Endothelial cell of umbilical vein (primary cell): ENCODE measurements at regions not wholly inside any gene's neighbourhood (a gene's known extent, or its start where the extent isn't known, plus 50 kb on each side); places are given as distances from the start of the nearest gene placed in this dataset.

ENCODE experiments used
- BruUV-seq: library from RNA; stranded (reverse); fragments of 400-500 nt; replicated peaks from 2 replicates; lab custom pipeline; 2021; lab: Mats Ljungman, UMichigan
- CTCF ChIA-PET: fragments of 300-600, 350-600 bp; sonication (Branson Sonifier 250); formaldehyde crosslinking; loops from one replicate; lab custom pipeline; 2021; ENCODE audit warnings: antibody characterized with exemption, inconsistent platforms; lab: Charles Lee
- POLR2A ChIA-PET: fragments of 300-600, 350-600 bp; sonication (Branson Sonifier 250); formaldehyde crosslinking; loops from one replicate; lab custom pipeline; 2021; ENCODE audit warnings: antibody characterized with exemption, inconsistent platforms; lab: Charles Lee
- DNase-seq: peaks from one replicate; pipeline ENCODE4 v3.0.0-alpha.2; 2011; ENCODE audit warnings: low read depth, low spot score
- FAIRE-seq: peaks from 2 replicates; lab custom pipeline; 2011; peaks lifted over from hg19 to GRCh38; lab: Jason Lieb, UNC
- H2AFZ ChIP-seq: 2 replicates; pipeline ENCODE4 v1.6.0; 2012; ENCODE audit warnings: low read depth, low read length, control low read depth, inconsistent platforms
- H3K27ac ChIP-seq: 2 replicates; pipeline ENCODE4 v1.5.1; 2011; ENCODE audit warnings: low read depth, mild to moderate bottlenecking, control low read depth, low read length, moderate library complexity; ENCODE audit not compliant: insufficient read depth
- H3K27me3 ChIP-seq, 2 experiments: 2 replicates each; pipeline versions ENCODE4 v1.6.0 to v1.6.1; 2011; ENCODE audit warnings: low read length in 2 of 2, mixed read lengths in 1 of 2; ENCODE audit not compliant: control insufficient read depth in 2 of 2, insufficient read depth in 2 of 2
- H3K36me3 ChIP-seq, 2 experiments: 2 replicates in 1 of 2; 3 replicates in 1 of 2; pipeline ENCODE4 v1.5.1; 2011; ENCODE audit warnings: low read length in 2 of 2, mild to moderate bottlenecking in 1 of 2, moderate library complexity in 1 of 2; ENCODE audit not compliant: control insufficient read depth in 2 of 2, insufficient read depth in 2 of 2; ENCODE audit errors: extremely low read depth in 1 of 2
- H3K4me1 ChIP-seq: 3 replicates; pipeline ENCODE4 v1.5.1; 2011; ENCODE audit warnings: mild to moderate bottlenecking, low read length; ENCODE audit not compliant: control insufficient read depth, insufficient read depth; ENCODE audit errors: extremely low read depth
- H3K4me2 ChIP-seq: 2 replicates; pipeline ENCODE4 v1.6.1; 2011; ENCODE audit warnings: low read length, control low read depth, mixed read lengths; ENCODE audit not compliant: insufficient read depth
- H3K4me3 ChIP-seq, 3 experiments: fragments of 200-600 bp in 1 of 3; sonication (generic), shearing (Covaris generic) in 1 of 3; replicated peaks in 1 of 3; 2 replicates each; pipeline ENCODE4 v1.5.1; 2011 to 2016; ENCODE audit warnings: control low read depth in 3 of 3, low read length in 3 of 3, mild to moderate bottlenecking in 2 of 3, inconsistent platforms in 1 of 3, low read depth in 1 of 3, moderate library complexity in 1 of 3; ENCODE audit not compliant: insufficient read depth in 1 of 3
- H3K79me2 ChIP-seq: 2 replicates; pipeline ENCODE4 v1.6.0; 2012; ENCODE audit warnings: low read length, inconsistent platforms; ENCODE audit not compliant: control insufficient read depth, insufficient read depth
- H3K9ac ChIP-seq: replicated peaks from 2 replicates; pipeline ENCODE3; 2011; ENCODE audit warnings: low read length, control low read depth; ENCODE audit not compliant: insufficient read depth; ENCODE audit errors: extremely low read depth
- H3K9me1 ChIP-seq: replicated peaks from 3 replicates; pipeline ENCODE4 v1.6.0; 2011; ENCODE audit warnings: mild to moderate bottlenecking, low read length; ENCODE audit not compliant: control insufficient read depth, insufficient read depth; ENCODE audit errors: extremely low read depth
- H3K9me3 ChIP-seq: replicated peaks from 2 replicates; pipeline ENCODE4 v1.5.1; 2012; ENCODE audit warnings: low read length, inconsistent platforms; ENCODE audit not compliant: control insufficient read depth, insufficient read depth
- H4K20me1 ChIP-seq: replicated peaks from 2 replicates; pipeline ENCODE3; 2011; ENCODE audit warnings: mild to moderate bottlenecking, low read length; ENCODE audit not compliant: control insufficient read depth, insufficient read depth; ENCODE audit errors: extremely low read depth
- CTCF ChIP-seq, 2 donors: IDR thresholded peaks; 1 replicate in 1 of 2; 2 replicates in 1 of 2; pipeline ENCODE4 v1.5.1; 2011; ENCODE audit warnings: low read length in 2 of 2, mild to moderate bottlenecking in 2 of 2, moderate library complexity in 2 of 2, control low read depth in 1 of 2, inconsistent platforms in 1 of 2, low read depth in 1 of 2; ENCODE audit not compliant: insufficient read depth in 1 of 2; ENCODE audit errors: extremely low read depth in 1 of 2
- EZH2 ChIP-seq: IDR thresholded peaks from 2 replicates; pipeline ENCODE4 v1.6.1; 2012; ENCODE audit warnings: borderline replicate concordance, low read depth, mild to moderate bottlenecking, moderate library complexity, low read length, inconsistent platforms; ENCODE audit not compliant: severe bottlenecking
- FOS ChIP-seq: IDR thresholded peaks from 2 replicates; pipeline ENCODE4 v1.6.1; 2011; ENCODE audit warnings: mild to moderate bottlenecking, low read length, moderate library complexity, borderline replicate concordance; ENCODE audit not compliant: insufficient read depth
- GATA2 ChIP-seq: IDR thresholded peaks from 2 replicates; pipeline ENCODE4 v1.7.0; 2011; ENCODE audit warnings: low read depth, mild to moderate bottlenecking, moderate library complexity, mixed read lengths, low read length; ENCODE audit not compliant: insufficient read length, insufficient read depth
- JUN ChIP-seq: IDR thresholded peaks from 2 replicates; pipeline ENCODE4 v1.6.1; 2011; ENCODE audit warnings: borderline replicate concordance, low read depth; ENCODE audit not compliant: insufficient read length, insufficient read depth
- MAX ChIP-seq: IDR thresholded peaks from 2 replicates; pipeline ENCODE4 v1.6.1; 2011; ENCODE audit not compliant: insufficient read depth, insufficient read length
- MYC ChIP-seq: IDR thresholded peaks from one replicate; pipeline ENCODE4 v1.6.1; 2011; ENCODE audit warnings: mild to moderate bottlenecking, low read depth, low read length
- POLR2A ChIP-seq: IDR thresholded peaks from 2 replicates; pipeline ENCODE4 v1.6.1; 2012; ENCODE audit warnings: low read depth, mild to moderate bottlenecking, control low read depth, low read length
- POLR2AphosphoS5 ChIP-seq: IDR thresholded peaks from 2 replicates; pipeline ENCODE4 v1.6.1; 2012; ENCODE audit warnings: low read depth, mild to moderate bottlenecking, control low read depth, low read length, moderate library complexity; ENCODE audit not compliant: insufficient read depth
- dilution Hi-C: fragments of 300-500 bp; cut with MboI; formaldehyde crosslinking; loops from one replicate; pipeline ENCODE4 v1.15.0; 2019; ENCODE audit warnings: low sequenced_read_pairs; ENCODE audit not compliant: extremely low pct_ligation_motif_present
- intact Hi-C: fragments of 100-400 bp; cut with micrococcal nuclease; formaldehyde crosslinking; loops from one replicate; pipeline ENCODE4 v1.10.0; 2022

GRCh38 chr13:77381059-77381458 is 54.2 kb upstream of the MYCBP2 start:
- Histone ChIP-seq H3K9me3 (no peaks in the 10 kb centered on the region), H3K36me3 (no peaks in the 10 kb centered on the region), H3K4me1 (no peaks in the 10 kb centered on the region), H2AFZ (no peak overlapping the region), H3K27ac (no peak overlapping the region), H3K79me2 (no peaks in the 10 kb centered on the region), H3K9me1 (no peaks in the 10 kb centered on the region), H3K4me2 (no peak overlapping the region), H3K9ac (no peak overlapping the region), H4K20me1 (no peaks in the 10 kb centered on the region), H3K4me3 (no peak overlapping the region), H3K27me3 (peaks cover 0 to 6% of the 10 kb centered on the region in 2 experiments)
- ChIA-PET CTCF (no interaction called here), POLR2A (no interaction called here)
- dilution Hi-C loops (no loop called here), intact Hi-C loops (no loop called here)
- no TSS peak for BruUV-seq
- DNase-seq (no peak), FAIRE-seq (no peak)
- TF ChIP-seq GATA2 (no peak), JUN (no peak), EZH2 (no peak), POLR2A (no peak), POLR2AphosphoS5 (no peak), MYC (no peak), MAX (no peak), CTCF (IDR thresholded peaks at IDR 0.05; ENCODE audit: extremely low read depth in 1 of 2, insufficient read depth in 1 of 2, low read depth in 1 of 2, low read length in 2 of 2) (no peak), FOS (no peak)
